ENCODE measurements at regions not wholly inside any gene's neighbourhood (a gene's known extent, or its start where the extent isn't known, plus 50 kb on each side); places are given as distances from the start of the nearest gene placed in this dataset.
"Not testable (repeated sequence)": the region's sequence is repeated elsewhere in the genome, so short reads cannot be mapped to it uniquely, and the experiment has no call there.

- Histone ChIP-seq H3K27ac (ENCODE audit: low read length) (no peak overlapping the region), H3K4me1 (ENCODE audit: control insufficient read depth, insufficient read depth, low read length) (no peaks in the 10 kb centered on the region), H3K27me3 (ENCODE audit: control insufficient read depth, insufficient read depth, low read length) (no peaks in the 10 kb centered on the region), H3K9me3 (ENCODE audit: control insufficient read depth, insufficient read depth, low read length) (no peaks in the 10 kb centered on the region), H3K4me3 (ENCODE audit: low read length) (no peak overlapping the region), H3K36me3 (ENCODE audit: control insufficient read depth, insufficient read depth, low read length) (no peaks in the 10 kb centered on the region)
- no peak for DNase-seq (ENCODE audit: low read depth, low spot score)
- WGBS (ENCODE audit: insufficient coverage, insufficient read length): no CpG with 5 or more reads among the region's 2 CpGs
Measured at GRCh38 chr12:47351526-47351925, 271.8 kb upstream of the AMIGO2 start.

GRCh38 chr12:47350062-47350408 lies 270.3 kb upstream of the AMIGO2 start:
- H3K4me1 ChIP-seq (ENCODE audit: control insufficient read depth, insufficient read depth, low read length): no peaks in the 10 kb centered on the region
- no peak overlapping the region for H3K4me3 ChIP-seq (ENCODE audit: low read length)
- H3K27ac ChIP-seq (ENCODE audit: low read length): no peak overlapping the region
- no peaks in the 10 kb centered on the region for H3K9me3 ChIP-seq (ENCODE audit: control insufficient read depth, insufficient read depth, low read length)
- no peaks in the 10 kb centered on the region for H3K27me3 ChIP-seq (ENCODE audit: control insufficient read depth, insufficient read depth, low read length)
- H3K36me3 ChIP-seq (ENCODE audit: control insufficient read depth, insufficient read depth, low read length): no peaks in the 10 kb centered on the region
- DNase-seq (ENCODE audit: low read depth, low spot score): no peak

- no peak for DNase-seq (ENCODE audit: low read depth, low spot score)
- Histone ChIP-seq H3K27ac (ENCODE audit: low read length) (no peak overlapping the region), H3K9me3 (ENCODE audit: control insufficient read depth, insufficient read depth, low read length) (no peaks in the 10 kb centered on the region), H3K27me3 (ENCODE audit: control insufficient read depth, insufficient read depth, low read length) (no peaks in the 10 kb centered on the region), H3K4me3 (ENCODE audit: low read length) (no peak overlapping the region), H3K4me1 (ENCODE audit: control insufficient read depth, insufficient read depth, low read length) (no peaks in the 10 kb centered on the region), H3K36me3 (ENCODE audit: control insufficient read depth, insufficient read depth, low read length) (no peaks in the 10 kb centered on the region)
- no CpG with 5 or more reads among the region's 5 CpGs for WGBS (ENCODE audit: insufficient coverage, insufficient read length)
Measured at GRCh38 chr12:47349137-47350061, 269.6 kb upstream of the AMIGO2 start.

GRCh38 chr12:47348206-47348605 lies 268.4 kb upstream of the AMIGO2 start:
- no CpG with 5 or more reads among the region's 1 CpG for WGBS (ENCODE audit: insufficient coverage, insufficient read length)
- DNase-seq (ENCODE audit: low read depth, low spot score): no peak

GRCh38 chr12:47346251-47347019 lies 266.7 kb upstream of the AMIGO2 start:
- H3K4me1 ChIP-seq (ENCODE audit: control insufficient read depth, insufficient read depth, low read length): no peaks in the 10 kb centered on the region
- no peaks in the 10 kb centered on the region for H3K36me3 ChIP-seq (ENCODE audit: control insufficient read depth, insufficient read depth, low read length)
- H3K4me3 ChIP-seq (ENCODE audit: low read length): no peak overlapping the region
- WGBS (ENCODE audit: insufficient coverage, insufficient read length): no CpG with 5 or more reads among the region's 4 CpGs
- no peaks in the 10 kb centered on the region for H3K27me3 ChIP-seq (ENCODE audit: control insufficient read depth, insufficient read depth, low read length)
- H3K9me3 ChIP-seq (ENCODE audit: control insufficient read depth, insufficient read depth, low read length): no peaks in the 10 kb centered on the region
- no peak for DNase-seq (ENCODE audit: low read depth, low spot score)
- H3K27ac ChIP-seq (ENCODE audit: low read length): no peak overlapping the region

More at GRCh38 chr12:47348206-47348605, 268.4 kb upstream of the AMIGO2 start:
- H3K27me3 ChIP-seq (ENCODE audit: control insufficient read depth, insufficient read depth, low read length): no peaks in the 10 kb centered on the region
- no peak overlapping the region for H3K4me3 ChIP-seq (ENCODE audit: low read length)
- no peaks in the 10 kb centered on the region for H3K9me3 ChIP-seq (ENCODE audit: control insufficient read depth, insufficient read depth, low read length)
- no peaks in the 10 kb centered on the region for H3K4me1 ChIP-seq (ENCODE audit: control insufficient read depth, insufficient read depth, low read length)
- no peaks in the 10 kb centered on the region for H3K36me3 ChIP-seq (ENCODE audit: control insufficient read depth, insufficient read depth, low read length)
- H3K27ac ChIP-seq (ENCODE audit: low read length): no peak overlapping the region

GRCh38 chr12:47343684-47344567 lies 264.2 kb upstream of the AMIGO2 start:
- WGBS (ENCODE audit: insufficient coverage, insufficient read length): no CpG with 5 or more reads among the region's 2 CpGs
- no peak for DNase-seq (ENCODE audit: low read depth, low spot score)
- H3K36me3 ChIP-seq (ENCODE audit: control insufficient read depth, insufficient read depth, low read length): no peaks in the 10 kb centered on the region

GRCh38 chr12:47340411-47341015 lies 260.8 kb upstream of the AMIGO2 start:
- Histone ChIP-seq H3K4me3 (ENCODE audit: low read length) (no peak overlapping the region), H3K9me3 (ENCODE audit: control insufficient read depth, insufficient read depth, low read length) (no peaks in the 10 kb centered on the region), H3K36me3 (ENCODE audit: control insufficient read depth, insufficient read depth, low read length) (no peaks in the 10 kb centered on the region), H3K4me1 (ENCODE audit: control insufficient read depth, insufficient read depth, low read length) (no peaks in the 10 kb centered on the region), H3K27me3 (ENCODE audit: control insufficient read depth, insufficient read depth, low read length) (no peaks in the 10 kb centered on the region), H3K27ac (ENCODE audit: low read length) (no peak overlapping the region)
- no peak for DNase-seq (ENCODE audit: low read depth, low spot score)
- WGBS (ENCODE audit: insufficient coverage, insufficient read length): no CpG with 5 or more reads among the region's 7 CpGs

More at GRCh38 chr12:47343684-47344567, 264.2 kb upstream of the AMIGO2 start:
- H3K4me3 ChIP-seq (ENCODE audit: low read length): no peak overlapping the region
- no peak overlapping the region for H3K27ac ChIP-seq (ENCODE audit: low read length)
- no peaks in the 10 kb centered on the region for H3K9me3 ChIP-seq (ENCODE audit: control insufficient read depth, insufficient read depth, low read length)
- no peaks in the 10 kb centered on the region for H3K27me3 ChIP-seq (ENCODE audit: control insufficient read depth, insufficient read depth, low read length)
- no peaks in the 10 kb centered on the region for H3K4me1 ChIP-seq (ENCODE audit: control insufficient read depth, insufficient read depth, low read length)

- no peak for DNase-seq (ENCODE audit: low read depth, low spot score)
- H3K27me3 ChIP-seq (ENCODE audit: control insufficient read depth, insufficient read depth, low read length): no peaks in the 10 kb centered on the region
- H3K9me3 ChIP-seq (ENCODE audit: control insufficient read depth, insufficient read depth, low read length): no peaks in the 10 kb centered on the region
- H3K27ac ChIP-seq (ENCODE audit: low read length): no peak overlapping the region
- no peak overlapping the region for H3K4me3 ChIP-seq (ENCODE audit: low read length)
- H3K4me1 ChIP-seq (ENCODE audit: control insufficient read depth, insufficient read depth, low read length): no peaks in the 10 kb centered on the region; the same call in 1 of the 2 replicates
- no peaks in the 10 kb centered on the region for H3K36me3 ChIP-seq (ENCODE audit: control insufficient read depth, insufficient read depth, low read length)
Measured at GRCh38 chr12:47337581-47337980, 257.8 kb upstream of the AMIGO2 start.

GRCh38 chr12:47333271-47333858 lies 253.6 kb upstream of the AMIGO2 start:
- H3K9me3 ChIP-seq (ENCODE audit: control insufficient read depth, insufficient read depth, low read length); DNase-seq (ENCODE audit: low read depth, low spot score); H3K4me1 ChIP-seq (ENCODE audit: control insufficient read depth, insufficient read depth, low read length); H3K4me3 ChIP-seq (ENCODE audit: low read length); H3K36me3 ChIP-seq (ENCODE audit: control insufficient read depth, insufficient read depth, low read length); H3K27ac ChIP-seq (ENCODE audit: low read length); H3K27me3 ChIP-seq (ENCODE audit: control insufficient read depth, insufficient read depth, low read length): not testable (repeated sequence)
- WGBS (ENCODE audit: insufficient coverage, insufficient read length): no CpG with 5 or more reads among the region's 22 CpGs

All from iPS DF 6.9 (cell line).